Transverse colon (tissue), 4 donors: ENCODE measurements at regions not wholly inside any gene's neighbourhood (a gene's known extent, or its start where the extent isn't known, plus 50 kb on each side); places are given as distances from the start of the nearest gene placed in this dataset.
"Not testable (repeated sequence)": the region's sequence is repeated elsewhere in the genome, so short reads cannot be mapped to it uniquely, and the experiment has no call there.

Source experiments
- DNase-seq: peaks from one replicate; pipeline ENCODE4 v3.0.0-alpha.2; 2019
- H3K27ac ChIP-seq, 4 donors: fragments of 200-600 bp; sonication (generic); 2 replicates each; pipeline ENCODE4 v1.5.1; 2016 to 2018; ENCODE audit warnings: inconsistent platforms in 4 of 4
- H3K27me3 ChIP-seq: fragments of 200-600 bp; sonication (generic); 2 replicates; pipeline ENCODE4 v1.5.1; 2017; ENCODE audit warnings: inconsistent platforms
- H3K36me3 ChIP-seq, 4 donors: fragments of 200-600 bp; sonication (generic); 2 replicates each; pipeline ENCODE4 v1.5.1; 2017 to 2019; ENCODE audit warnings: inconsistent platforms in 4 of 4
- H3K4me1 ChIP-seq, 4 donors: fragments of 200-600 bp; sonication (generic); 2 replicates each; pipeline ENCODE4 v1.5.1; 2017 to 2020; ENCODE audit warnings: inconsistent platforms in 4 of 4
- H3K4me3 ChIP-seq, 4 donors: fragments of 200-600 bp; sonication (generic); 1 replicate in 1 of 4; 2 replicates in 3 of 4; pipeline versions ENCODE4 v1.5.1 to v1.6.1; 2017 to 2019; ENCODE audit warnings: inconsistent platforms in 4 of 4
- H3K9me3 ChIP-seq, 2 donors: fragments of 200-600 bp; sonication (generic); 2 replicates each; pipeline ENCODE4 v1.5.1; 2017 to 2019; ENCODE audit warnings: inconsistent platforms in 2 of 2
- CTCF ChIP-seq, 5 experiments: fragments of 200-600 bp in 3 of 5; fragments of 450-650 bp in 2 of 5; sonication (generic) in 3 of 5; IDR thresholded peaks; 1 replicate in 2 of 5; 2 replicates in 3 of 5; pipeline ENCODE4 v1.5.1; 2016 to 2017; ENCODE audit warnings: antibody characterized with exemption in 5 of 5, inconsistent platforms in 3 of 5, mild to moderate bottlenecking in 2 of 5, moderate library complexity in 1 of 5
- EP300 ChIP-seq: sonication (generic); formaldehyde crosslinking; IDR thresholded peaks from one replicate; pipeline ENCODE4 v1.6.1; 2017; ENCODE audit warnings: antibody characterized with exemption, low read depth
- POLR2A ChIP-seq: fragments of 450-650 bp; IDR thresholded peaks from one replicate; pipeline ENCODE4 v1.6.1; 2016; ENCODE audit warnings: antibody characterized with exemption, mild to moderate bottlenecking, moderate library complexity
- POLR2AphosphoS5 ChIP-seq, 3 donors: sonication (generic); formaldehyde crosslinking; IDR thresholded peaks; one replicate each; pipeline ENCODE4 v1.6.1; 2016; ENCODE audit warnings: antibody characterized with exemption in 3 of 3
- WGBS, 2 donors: methylation state at CpG; one replicate each; pipeline ENCODE4 v1.1.5; 2018; ENCODE audit warnings: low coverage in 1 of 2; 5-methylcytosine and 5-hydroxymethylcytosine counted together
- in situ Hi-C, 4 donors: fragments of 200-750 bp; cut with MboI; loops; one replicate each; pipeline versions ENCODE4 v1.15.0 to v1.15.1; 2017; ENCODE audit warnings: low sequenced_read_pairs in 3 of 4, low pct_ligation_motif_present in 1 of 4, low pct_unique_long_range_greater_than_20kb in 1 of 4
- intact Hi-C: fragments of 100-400 bp; cut with DNase I; formaldehyde crosslinking; loops from one replicate; pipeline ENCODE4 v1.15.1; 2023; ENCODE audit warnings: low total_unique reads

DNA sequence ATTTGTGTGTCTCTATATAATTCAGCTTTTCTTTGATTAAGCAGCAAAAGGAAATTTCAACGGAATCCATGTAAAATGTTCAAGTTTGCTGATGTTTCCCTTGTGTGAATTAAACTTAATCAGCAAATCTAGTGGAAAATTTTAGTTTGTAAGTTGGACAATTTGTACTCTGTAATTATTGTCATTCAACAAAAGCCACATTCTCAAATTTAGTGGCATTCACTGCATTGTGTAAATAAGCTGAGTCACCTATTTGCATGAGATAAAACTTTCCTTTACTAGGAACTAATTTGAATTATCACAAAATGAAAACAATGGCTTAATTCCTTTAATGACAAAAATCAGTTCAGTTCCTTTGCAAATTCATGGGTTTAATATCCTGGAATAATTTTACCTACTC lies 784.2 kb upstream of the CCDC179 start:
- intact Hi-C loops (no loop called here), in situ Hi-C loops (no loop called here)
- no peak for DNase-seq
- Histone ChIP-seq H3K9me3 (no peaks in the 10 kb centered on the region), H3K36me3 (no peaks in the 10 kb centered on the region), H3K27me3 (no peaks in the 10 kb centered on the region), H3K27ac (no peak overlapping the region), H3K4me1 (no peaks in the 10 kb centered on the region), H3K4me3 (no peak overlapping the region)
- WGBS, 2 donors, result 78 to 89% methylated on average over 1 of the region's 1 CpG
- no peak for TF ChIP-seq CTCF (IDR thresholded peaks at IDR 0.05)
- no peak for TF ChIP-seq POLR2A
- no peak for TF ChIP-seq POLR2AphosphoS5 (IDR thresholded peaks at IDR 0.05)
- no peak for TF ChIP-seq EP300

- H3K9me3 ChIP-seq, intact Hi-C loops, DNase-seq, H3K4me1 ChIP-seq, H3K27me3 ChIP-seq, H3K36me3 ChIP-seq, H3K27ac ChIP-seq, H3K4me3 ChIP-seq, in situ Hi-C loops: not testable (repeated sequence)
- WGBS, 2 donors, result 84 to 94% methylated on average over 10 to 20 of the region's 20 CpGs
These were observed 792.1 kb upstream of the CCDC179 start for GRCh38 chr11:23652336-23652735.

DNA sequence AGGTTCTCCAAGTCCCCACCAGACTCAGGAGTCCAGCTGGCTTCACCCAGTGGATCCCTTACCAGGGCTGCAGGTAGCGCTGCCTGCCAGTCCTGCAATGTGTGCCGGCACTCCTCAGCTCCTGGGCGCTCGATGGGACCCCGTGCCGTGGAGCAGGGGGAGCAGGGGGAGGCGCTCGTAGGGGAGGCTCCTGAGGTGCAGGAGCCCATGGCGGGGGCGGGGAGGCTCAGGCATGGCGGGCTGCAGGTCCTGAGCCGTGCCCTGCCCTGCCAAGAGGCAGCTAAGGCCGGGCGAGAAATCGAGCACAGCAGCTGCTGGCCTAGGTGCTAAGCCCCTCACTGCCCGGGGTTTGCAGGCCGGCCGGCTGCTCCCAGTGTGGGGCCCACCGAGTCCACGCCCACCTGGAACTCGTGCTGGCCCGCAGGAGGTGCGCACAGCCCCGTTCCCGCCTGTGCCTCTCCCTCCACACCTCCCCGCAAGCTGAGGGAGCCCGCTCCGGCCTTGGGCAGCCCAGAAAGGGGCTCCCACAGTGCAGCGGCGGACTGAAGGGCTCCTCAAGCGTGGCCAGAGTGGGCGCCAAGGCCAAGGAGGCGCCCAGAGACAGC lies 792.9 kb upstream of the CCDC179 start:
- Histone ChIP-seq H3K27me3 (no peaks in the 10 kb centered on the region), H3K4me3 (no peak overlapping the region), H3K27ac (no peak overlapping the region), H3K4me1 (no peaks in the 10 kb centered on the region), H3K9me3 (no peaks in the 10 kb centered on the region), H3K36me3 (no peaks in the 10 kb centered on the region)
- TF ChIP-seq CTCF (IDR thresholded peaks at IDR 0.05), result no peak
- TF ChIP-seq POLR2A, result no peak
- no peak for TF ChIP-seq POLR2AphosphoS5 (IDR thresholded peaks at IDR 0.05)
- TF ChIP-seq EP300, result no peak
- intact Hi-C loops (no loop called here), in situ Hi-C loops (no loop called here)
- no peak for DNase-seq
- WGBS, 2 donors, result 91% methylated on average over 27 of the region's 33 CpGs; no CpG with 5 or more reads in 1 of the 2 donors

DNA sequence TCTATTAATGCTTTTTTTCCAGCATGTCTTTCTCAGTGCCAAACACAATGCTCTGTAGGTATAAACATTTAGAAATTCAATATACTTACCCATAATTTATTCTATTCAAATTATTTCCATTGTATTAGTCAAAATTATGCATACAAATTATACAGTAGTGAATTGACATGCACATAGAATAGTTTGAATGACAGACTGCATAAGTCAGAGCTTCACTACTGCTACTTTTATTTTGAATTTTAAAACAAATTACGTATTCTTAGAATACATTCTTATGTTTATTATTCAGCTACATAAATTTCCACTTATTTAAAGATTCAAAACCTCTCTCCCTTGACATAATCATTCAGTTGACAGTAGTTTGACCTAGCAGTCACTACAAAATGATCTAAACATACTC lies 808.0 kb upstream of the CCDC179 start:
- H3K27me3 ChIP-seq, result no peaks in the 10 kb centered on the region
- 75 to 85% methylated on average over 1 of the region's 1 CpG for WGBS, 2 donors
- in situ Hi-C loops, result no loop called here

More for the DNA sequence above, 808.0 kb upstream of the CCDC179 start:
- DNase-seq, result no peak
- Histone ChIP-seq H3K4me3 (no peak overlapping the region), H3K9me3 (no peaks in the 10 kb centered on the region), H3K4me1 (no peaks in the 10 kb centered on the region), H3K27ac (no peak overlapping the region), H3K36me3 (no peaks in the 10 kb centered on the region)
- TF ChIP-seq CTCF (IDR thresholded peaks at IDR 0.05), result no peak
- no peak for TF ChIP-seq EP300
- intact Hi-C loops, result no loop called here
